GM19328 (cell line): ENCODE measurements at regions not wholly inside any gene's neighbourhood (a gene's known extent, or its start where the extent isn't known, plus 50 kb on each side); places are given as distances from the start of the nearest gene placed in this dataset.

Experiments
- ATAC-seq: cut with Tn5 transposase; IDR thresholded peaks from one replicate; pipeline ENCODE4 v1.9.1; 2021; ENCODE audit warnings: mild to moderate bottlenecking, moderate library complexity; ENCODE audit not compliant: unreplicated experiment

DNA sequence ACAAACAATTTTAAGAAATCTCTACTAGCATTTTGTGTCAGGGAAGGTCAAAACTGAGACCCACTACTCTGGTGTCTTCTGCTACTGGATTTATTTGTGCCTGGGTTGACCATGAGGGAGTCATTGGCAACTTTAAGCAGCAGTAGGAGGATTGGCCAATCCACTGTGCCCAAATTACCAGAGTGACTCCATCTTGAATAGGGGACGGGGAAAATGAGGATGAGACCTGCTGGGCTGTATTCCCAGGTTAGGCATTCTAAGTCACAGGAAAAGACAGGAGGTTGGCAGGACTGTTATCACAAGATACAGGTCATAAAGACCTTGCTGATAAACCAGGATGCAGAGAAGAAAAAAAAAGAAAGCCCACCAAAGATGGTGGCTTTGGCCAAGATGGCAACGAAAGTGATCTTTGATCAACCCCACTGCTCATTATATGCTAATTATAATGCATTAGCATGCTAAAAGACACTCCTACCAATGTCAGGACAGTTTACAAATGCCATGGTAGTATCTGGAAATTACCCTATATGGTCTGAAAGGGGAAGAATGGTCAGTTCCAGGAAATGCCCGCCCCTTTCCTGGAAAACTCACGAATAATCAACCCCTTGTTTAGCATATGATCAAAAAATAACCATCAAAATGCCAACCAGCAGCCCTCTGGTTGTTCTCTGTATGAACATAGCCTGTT lies 200.9 kb downstream of the LTN1 start:
- ATAC-seq: no peak

DNA sequence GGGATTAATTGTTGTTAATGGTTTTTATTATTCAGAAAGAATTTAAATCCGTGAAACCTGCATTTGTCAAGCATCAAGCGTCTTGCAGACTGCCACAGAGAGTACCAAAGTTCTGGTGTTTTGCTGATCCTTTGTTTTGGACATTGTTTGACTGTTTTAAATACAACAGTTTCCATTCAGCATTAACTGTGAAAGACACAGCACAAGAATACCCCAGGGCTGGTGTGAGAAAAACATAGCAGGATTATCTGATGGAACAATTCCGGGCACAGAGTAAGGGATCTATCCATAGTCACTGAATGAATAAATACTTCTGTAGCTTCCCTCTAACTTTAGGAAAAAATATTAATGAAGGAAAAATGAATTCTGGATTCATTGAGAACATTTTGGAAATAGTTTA lies 202.3 kb downstream of the LTN1 start:
- no peak for ATAC-seq

DNA sequence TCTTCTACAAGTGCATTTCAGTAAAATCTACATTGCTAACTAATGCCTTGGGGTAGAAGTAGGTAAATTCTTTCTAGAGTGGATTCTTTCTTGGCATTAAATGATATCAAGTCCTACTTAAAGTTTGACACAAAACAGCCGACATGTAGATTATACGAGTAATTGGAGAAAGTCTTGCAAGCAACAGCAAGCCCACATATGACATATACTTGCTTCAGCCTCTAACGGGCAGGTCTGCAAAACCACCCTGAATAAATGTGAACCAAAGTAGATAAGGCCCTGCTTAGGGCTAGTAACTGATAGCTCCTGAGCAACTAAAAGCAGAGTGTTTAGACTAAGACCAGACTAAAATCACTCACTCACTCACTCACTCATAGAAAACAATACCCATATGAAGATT lies 203.2 kb downstream of the LTN1 start:
- no peak for ATAC-seq

DNA sequence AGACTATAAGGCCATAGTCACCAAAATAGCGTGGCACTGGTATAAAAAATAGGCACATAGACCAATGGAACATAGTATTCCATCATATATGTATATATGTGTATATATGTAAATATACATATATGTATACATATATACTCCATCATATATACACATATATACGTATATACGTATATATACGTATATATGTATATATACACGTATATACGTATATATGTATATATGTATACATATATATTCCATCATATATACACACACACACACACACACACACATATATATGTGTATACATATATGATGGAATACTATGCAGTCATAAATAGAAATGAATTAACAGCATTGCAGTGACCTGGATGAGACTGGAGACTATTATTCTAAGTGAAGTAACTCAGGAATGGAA lies 204.6 kb downstream of the LTN1 start:
- no peak for ATAC-seq

DNA sequence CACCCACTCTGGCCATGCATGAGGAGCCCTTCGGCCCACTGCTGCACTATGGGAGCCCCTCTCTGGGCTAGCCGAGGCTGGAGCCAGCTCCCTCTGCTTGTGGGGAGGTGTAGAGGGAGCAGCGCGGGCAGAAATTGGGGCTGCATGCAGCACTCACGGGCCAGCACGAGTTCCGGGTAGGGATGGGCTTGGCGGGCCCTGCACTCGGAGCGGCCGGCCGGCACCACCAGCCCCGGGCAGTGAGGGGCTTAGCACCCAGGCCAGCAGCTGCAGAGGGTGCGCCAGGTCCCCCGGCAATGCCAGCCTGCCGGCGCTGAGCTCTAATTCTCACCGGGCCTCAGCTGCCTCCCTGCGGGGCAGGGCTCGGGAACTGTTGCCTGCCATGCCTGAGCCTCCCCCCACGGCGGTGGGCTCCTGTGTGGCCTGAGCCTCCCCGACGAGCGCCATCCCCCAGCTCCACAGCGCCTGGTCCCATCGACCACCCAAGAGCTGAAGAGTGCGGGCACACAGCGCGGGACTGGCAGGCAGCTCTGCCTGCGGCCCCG lies 209.0 kb downstream of the LTN1 start:
- no peak for ATAC-seq

DNA sequence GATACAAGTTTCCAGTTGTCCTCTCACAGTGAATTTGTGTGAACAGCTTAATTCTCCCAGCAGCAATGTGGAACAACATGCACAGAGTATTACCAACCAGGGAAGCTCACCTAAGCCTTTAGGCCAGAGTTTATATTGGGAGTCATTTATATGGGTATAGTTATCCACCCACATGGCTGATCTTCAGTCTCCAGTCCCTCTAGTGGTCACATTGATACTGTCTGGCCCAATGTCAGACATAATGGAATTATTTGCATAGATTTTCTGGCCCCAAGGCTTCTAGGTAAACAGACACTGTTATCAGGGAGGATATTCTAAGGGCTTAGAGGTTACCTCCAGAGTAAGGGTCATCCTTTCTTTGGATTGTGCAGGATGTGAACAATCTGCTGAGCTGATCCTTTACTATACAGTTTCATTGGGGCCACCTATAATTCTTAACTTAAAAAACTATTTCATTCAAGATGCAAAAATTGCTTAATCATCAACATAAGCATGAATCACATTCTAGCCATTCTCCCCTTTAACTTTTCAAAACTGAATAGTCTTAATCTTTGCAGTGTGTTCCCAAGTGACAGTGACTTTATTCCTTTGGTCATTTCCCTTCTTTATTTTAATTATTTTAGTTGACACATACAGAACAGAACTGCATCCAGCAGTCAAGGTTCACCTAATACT lies 210.9 kb downstream of the LTN1 start:
- no peak for ATAC-seq

DNA sequence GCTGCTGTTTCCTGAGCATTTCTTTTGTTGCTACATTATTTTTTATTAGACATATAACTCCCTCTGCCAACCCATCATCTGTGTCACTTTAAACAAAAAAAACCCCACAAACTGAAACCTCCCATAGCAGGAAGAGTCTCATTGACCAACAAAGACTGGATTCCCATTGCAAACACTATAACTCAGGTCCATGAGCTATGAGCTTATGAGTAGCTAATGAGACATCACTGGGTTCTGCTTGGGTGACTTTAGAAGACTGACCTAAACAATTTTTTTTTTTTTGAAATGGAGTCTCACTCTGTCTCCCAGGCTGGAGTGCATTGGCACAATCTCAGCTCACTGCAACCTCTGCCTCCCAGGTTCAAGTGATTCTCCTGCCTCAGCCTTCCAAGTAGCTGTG lies 212.8 kb downstream of the LTN1 start:
- no peak for ATAC-seq

DNA sequence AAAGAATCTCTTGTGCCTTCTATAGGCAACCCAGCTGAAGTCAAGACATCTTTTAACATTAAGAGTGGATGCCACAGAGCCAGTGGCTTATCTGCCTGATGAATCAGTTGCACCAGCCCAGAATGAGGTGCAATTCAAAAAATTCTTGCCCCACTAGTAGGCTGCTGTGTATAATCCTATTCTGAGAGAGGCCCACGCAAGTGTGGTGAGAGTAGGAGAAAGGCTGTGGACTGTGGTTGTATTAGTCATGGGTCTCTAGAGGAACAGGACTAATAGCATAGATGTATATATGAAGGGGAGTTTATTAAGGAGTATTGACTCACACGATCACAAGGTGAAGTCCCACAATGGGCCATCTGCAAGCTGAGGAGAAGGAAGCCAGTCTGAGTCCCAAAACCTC lies 216.4 kb downstream of the LTN1 start:
- ATAC-seq: no peak

DNA sequence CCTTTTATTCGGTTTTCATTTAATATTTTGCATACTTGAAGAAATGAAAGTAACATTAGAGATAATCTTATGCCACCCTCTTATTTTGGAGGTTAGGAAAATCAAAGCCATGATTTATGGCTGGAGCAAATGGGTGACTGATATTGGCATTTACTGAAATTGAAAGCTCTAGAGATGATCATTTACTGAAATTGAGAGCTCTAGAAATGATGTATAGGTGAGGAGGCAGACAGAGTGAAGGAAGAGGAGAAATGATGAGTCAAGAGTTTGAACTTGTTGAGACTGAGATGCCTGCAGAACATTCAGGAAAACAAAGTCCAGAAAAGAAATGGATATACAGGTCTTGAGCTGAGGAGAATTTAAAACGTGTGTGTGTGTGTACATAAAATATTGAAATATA lies 217.6 kb downstream of the LTN1 start:
- no peak for ATAC-seq

DNA sequence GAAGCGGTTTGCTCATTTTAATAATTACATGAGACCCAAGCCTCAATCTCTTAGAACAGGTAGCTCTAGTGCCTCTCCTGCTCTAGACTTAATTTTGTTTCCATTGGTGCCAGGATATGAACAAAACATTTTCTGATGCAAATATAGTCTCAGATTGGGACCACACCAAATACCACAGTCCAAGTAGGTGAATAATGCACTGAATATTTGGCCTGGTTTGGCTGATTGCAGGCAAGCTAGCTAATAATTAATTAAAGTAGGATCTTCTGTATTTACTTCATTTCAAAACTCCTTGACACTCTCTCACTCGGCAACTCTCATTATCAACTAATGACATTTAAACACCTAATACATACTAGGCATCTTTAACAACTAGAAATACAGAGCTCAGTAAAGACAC lies 219.6 kb downstream of the LTN1 start:
- no peak for ATAC-seq

DNA sequence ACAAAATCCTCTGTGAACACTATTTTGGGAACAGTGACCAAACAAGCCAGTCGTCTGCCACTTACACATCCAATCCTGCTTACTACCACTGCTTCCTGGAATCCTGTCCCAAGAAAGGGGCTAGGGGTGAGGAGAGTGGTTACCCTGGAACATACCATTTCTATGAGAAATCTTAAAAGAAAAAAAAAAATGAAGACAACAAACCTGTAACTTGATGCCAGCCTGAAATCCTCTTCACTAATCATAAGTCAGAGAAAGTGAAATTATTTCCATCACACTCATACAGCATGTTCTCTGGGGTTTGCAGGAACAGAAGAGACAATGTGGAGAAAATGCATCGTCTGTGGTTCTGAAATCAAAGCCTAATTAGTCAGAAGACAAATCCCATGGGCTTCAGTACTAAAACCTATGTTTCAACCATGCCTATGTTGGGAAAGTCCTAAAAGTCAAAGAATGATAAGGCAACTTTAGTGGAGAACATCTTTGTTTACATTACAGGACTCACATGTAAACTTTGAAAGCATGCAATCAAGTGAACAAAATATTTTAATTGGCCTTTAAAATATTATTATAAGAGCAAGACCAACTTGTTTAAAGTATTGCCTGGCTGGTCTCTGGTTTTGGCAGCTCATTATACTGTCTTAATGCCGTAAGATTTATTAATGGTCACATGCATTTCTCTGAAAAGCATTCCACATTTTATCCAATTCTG lies 220.7 kb downstream of the LTN1 start:
- no peak for ATAC-seq

DNA sequence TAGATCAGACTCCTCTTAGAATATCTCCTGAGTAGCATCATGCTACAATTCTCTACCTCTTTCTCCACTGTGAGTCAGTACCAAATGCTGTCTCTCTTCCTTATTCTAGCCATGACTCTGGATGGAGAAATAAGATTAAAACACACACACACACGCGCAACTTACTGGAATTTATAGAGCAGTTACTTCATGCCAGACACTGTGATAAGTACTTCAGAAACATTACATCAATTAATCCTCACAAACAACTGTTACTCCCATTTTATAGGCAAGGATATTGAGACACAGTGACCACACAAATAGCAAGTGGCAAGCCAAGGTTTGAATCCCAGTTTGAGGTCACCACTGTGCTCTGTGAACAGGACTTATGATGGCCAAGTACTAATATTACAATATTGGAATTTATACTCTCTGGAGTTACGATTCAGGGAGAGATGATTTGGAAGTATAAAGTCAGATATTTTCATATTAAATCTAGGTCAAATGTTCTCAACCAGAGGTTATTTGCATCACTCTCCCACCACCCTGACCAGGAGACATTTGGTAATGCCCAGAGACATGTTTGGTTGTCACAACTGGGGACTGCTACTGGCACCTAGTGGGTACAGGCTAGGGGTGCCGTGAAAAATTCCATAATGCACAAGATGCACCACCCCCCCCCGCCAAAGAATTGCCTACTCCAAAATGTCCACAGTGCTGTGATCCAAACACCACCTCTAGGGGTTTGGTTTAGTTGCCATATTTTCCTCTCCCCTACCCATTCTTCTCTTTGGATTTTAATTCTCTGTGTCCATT lies 221.6 kb downstream of the LTN1 start:
- no peak for ATAC-seq

DNA sequence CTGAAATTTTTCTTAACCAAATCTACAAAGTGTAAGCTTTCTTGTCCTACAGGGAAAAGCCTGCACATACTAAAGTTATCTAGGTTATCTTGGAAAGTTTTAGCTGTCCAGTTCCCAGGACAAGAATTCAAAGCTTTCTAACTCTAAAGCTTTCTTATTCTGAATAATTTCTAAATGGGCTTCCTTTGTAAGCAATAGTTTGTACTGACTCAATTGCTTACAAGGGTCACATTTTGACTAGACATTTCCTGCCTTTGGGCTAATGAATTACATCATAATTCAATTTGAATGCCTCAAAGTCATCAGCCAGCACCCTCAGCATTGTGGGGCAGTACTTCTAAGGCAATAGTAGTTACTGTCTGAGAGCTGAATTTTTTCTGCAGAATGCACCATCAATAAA lies 223.0 kb downstream of the LTN1 start:
- ATAC-seq: no peak

DNA sequence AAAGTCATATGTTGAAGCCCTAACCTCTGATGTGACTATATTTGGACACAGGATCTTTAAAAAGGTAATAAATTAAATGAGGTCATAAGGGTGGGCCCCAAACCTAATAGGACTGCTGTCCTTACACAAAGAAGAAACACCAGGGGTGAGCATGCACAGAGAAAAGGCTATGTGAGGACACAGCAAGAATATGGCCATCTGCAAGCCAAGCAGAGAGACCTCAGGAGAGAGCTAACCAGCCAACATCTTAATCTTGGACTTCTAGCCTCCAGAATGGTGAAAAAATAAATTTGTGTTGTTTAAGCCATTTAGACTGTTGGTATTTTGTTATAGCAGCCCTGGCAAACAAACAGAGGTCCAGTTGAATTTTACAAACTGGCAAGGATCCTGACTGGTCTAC lies 223.9 kb downstream of the LTN1 start:
- no peak for ATAC-seq

DNA sequence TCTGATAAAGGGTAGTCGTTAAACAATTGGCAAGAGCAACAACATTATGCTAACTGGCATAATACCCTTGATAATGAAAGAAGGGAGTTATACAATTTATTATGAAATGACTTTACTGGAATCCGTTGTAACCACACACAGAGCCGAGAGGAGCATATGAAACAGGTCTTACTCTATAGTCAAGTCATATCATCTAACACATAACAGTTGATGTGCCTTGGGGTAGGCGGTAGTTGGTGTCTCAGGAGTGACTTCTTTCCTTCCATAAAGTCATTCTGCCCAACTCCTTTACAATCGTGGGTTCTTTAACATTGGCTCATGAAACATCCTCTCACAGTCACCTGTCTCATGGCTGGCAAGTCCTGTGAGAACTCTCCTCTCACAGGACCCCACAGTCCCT lies 225.2 kb downstream of the LTN1 start:
- ATAC-seq: no peak

DNA sequence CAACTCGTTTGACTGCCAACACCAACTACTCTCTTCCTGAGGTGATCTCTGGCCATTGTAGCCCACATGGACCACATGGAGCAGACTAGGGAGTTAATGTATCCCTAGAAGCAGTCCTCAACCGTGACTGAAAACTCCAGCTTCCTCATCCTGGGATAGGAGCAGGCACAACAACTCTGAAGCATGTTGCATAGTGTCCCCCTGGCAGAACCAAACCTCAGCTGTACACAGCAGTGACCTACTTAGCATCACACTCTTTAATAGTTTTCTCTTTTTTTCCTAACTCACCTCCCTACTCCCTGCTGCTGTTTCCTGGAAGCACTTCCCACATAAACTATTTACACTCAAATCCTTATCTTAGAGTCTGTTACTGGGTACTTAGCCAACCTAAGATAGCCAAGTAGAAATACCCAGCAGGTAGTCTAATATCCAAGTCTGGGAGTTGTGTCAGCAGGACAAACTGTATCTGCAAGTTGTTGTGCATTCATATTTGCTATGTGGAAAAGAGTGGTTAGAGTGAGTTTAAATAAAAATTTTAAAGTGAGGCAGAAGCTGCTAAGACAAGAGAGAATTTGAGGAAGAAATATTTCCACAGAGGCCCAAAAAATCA lies 228.8 kb downstream of the LTN1 start:
- no peak for ATAC-seq

DNA sequence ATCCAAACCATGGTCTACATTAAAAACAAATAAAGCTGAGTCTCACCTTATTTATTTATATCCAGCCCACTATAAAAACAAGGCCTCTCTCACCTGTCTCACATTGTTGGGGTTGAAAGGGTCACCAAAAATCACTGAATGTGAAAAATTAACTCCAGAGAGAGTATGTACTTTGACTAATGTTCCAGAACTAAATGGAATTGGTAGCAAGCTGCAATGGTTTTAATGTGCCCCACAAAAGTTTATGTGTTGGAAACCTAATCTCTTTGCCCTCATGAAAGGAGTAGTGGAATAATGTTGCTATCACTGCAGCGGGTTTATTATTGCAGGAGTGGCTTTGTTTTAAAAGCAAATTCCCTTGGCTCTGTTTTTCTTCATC lies 230.3 kb downstream of the LTN1 start:
- ATAC-seq: no peak

DNA sequence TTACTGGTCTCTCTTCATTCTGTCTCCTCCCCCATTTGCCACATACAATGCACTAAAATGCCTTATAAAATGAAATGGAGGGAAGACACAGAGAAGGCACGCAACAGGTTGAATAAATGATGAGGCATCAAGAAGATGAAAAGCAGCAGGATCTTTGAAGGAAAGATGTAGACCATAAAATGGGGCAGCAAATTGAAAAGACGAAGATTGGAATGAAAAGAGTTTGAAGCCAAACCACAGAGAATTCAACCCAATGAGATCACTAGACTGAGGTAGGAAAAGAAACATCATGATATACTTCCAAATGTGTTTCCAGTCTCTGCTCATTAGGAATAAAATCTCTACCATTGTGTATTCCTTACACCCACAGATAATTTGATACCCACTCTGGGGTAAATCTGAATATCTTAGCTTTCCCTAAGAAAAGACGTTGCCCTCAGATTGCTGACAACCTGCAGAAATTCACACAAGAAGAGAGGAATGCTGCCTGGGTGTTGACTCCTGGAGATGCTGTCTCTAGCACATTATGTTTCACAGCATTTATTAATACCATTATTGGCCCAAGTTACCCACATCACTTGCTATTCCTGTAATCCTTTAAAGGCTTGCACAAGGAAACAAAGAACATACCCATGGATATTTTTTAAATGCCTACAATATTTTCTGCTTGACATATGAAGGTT lies 230.9 kb downstream of the LTN1 start:
- ATAC-seq: no peak

DNA sequence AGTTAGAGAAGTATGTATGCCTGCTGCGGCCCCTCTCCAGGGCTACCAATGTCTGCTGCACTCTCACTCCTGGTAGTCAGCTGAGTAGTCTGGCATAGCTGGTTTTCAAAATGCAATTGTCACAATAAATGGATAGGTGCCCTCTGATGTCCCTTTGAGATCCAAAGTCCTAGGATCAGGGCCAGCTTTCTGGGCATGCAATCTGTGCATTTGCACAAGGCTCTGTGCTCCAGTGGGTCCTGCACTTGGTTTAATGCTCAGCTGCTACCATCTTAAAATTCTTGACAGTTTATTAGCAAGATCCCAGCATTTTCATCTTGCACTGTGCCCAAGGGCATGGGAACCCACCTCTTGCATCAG lies 233.8 kb downstream of the LTN1 start:
- ATAC-seq: no peak
